ENCODE measurements at regions not wholly inside any gene's neighbourhood (a gene's known extent, or its start where the extent isn't known, plus 50 kb on each side); places are given as distances from the start of the nearest gene placed in this dataset.

GRCh38 chr3:117404730-117405129, 695.2 kb downstream of the TUSC7 start:
- Mint-ChIP-seq H3K36me3 (no peaks in the 10 kb centered on the region), H3K4me1 (no peaks in the 10 kb centered on the region)
- intact Hi-C loops (cut with micrococcal nuclease) = no loop called here

GRCh38 chr3:117405359-117405758, 695.8 kb downstream of the TUSC7 start:
- ATAC-seq (no peak), DNase-seq (no peak)
- H3K27ac Mint-ChIP-seq = no peak overlapping the region
- H3K4me1 ChIP-seq (ENCODE audit: control insufficient read depth in 2 of 2, insufficient read depth in 2 of 2, low read length in 2 of 2) = no peaks in the 10 kb centered on the region
- CTCF ChIA-PET = no interaction called here
- no peaks in the 10 kb centered on the region for H3K36me3 Mint-ChIP-seq
- H3K9me3 ChIP-seq (ENCODE audit: control insufficient read depth in 2 of 3, low read length in 3 of 3) = no peaks in the 10 kb centered on the region
- H3K9me3 Mint-ChIP-seq = peaks cover 0 to 8% (median 0%) of the 10 kb centered on the region in 11 donors
- H3K27ac ChIP-seq (ENCODE audit: low read depth, low read length) = no peak overlapping the region
- H3K4me3 Mint-ChIP-seq = no peak overlapping the region
- intact Hi-C loops (cut with micrococcal nuclease) = no loop called here
- no peaks in the 10 kb centered on the region for H3K36me3 ChIP-seq (ENCODE audit: control insufficient read depth in 2 of 3, insufficient read depth in 3 of 3, low read length in 3 of 3)
- H3K4me1 Mint-ChIP-seq = no peaks in the 10 kb centered on the region
- no peaks in the 10 kb centered on the region for H3K27me3 Mint-ChIP-seq
- POLR2A ChIA-PET = no interaction called here
- H3K27me3 ChIP-seq (ENCODE audit: control insufficient read depth in 2 of 2, insufficient read depth in 2 of 2, low read length in 2 of 2) = no peaks in the 10 kb centered on the region
- no peak overlapping the region for H3K4me3 ChIP-seq (ENCODE audit: low read length)

More at GRCh38 chr3:117404730-117405129, 695.2 kb downstream of the TUSC7 start:
- CTCF ChIA-PET = no interaction called here
- Histone ChIP-seq H3K27me3 (ENCODE audit: control insufficient read depth in 2 of 2, insufficient read depth in 2 of 2, low read length in 2 of 2) (no peaks in the 10 kb centered on the region), H3K27ac (ENCODE audit: low read depth, low read length) (no peak overlapping the region), H3K9me3 (ENCODE audit: control insufficient read depth in 2 of 3, low read length in 3 of 3) (no peaks in the 10 kb centered on the region), H3K4me1 (ENCODE audit: control insufficient read depth in 2 of 2, insufficient read depth in 2 of 2, low read length in 2 of 2) (no peaks in the 10 kb centered on the region), H3K36me3 (ENCODE audit: control insufficient read depth in 2 of 3, insufficient read depth in 3 of 3, low read length in 3 of 3) (no peaks in the 10 kb centered on the region), H3K4me3 (ENCODE audit: low read length) (no peak overlapping the region)
- Mint-ChIP-seq H3K27me3 (no peaks in the 10 kb centered on the region), H3K27ac (no peak overlapping the region), H3K9me3 (peaks cover 0 to 8% (median 0%) of the 10 kb centered on the region in 11 donors), H3K4me3 (no peak overlapping the region)
- DNase-seq (no peak), ATAC-seq (no peak)
- POLR2A ChIA-PET = no interaction called here

DNA sequence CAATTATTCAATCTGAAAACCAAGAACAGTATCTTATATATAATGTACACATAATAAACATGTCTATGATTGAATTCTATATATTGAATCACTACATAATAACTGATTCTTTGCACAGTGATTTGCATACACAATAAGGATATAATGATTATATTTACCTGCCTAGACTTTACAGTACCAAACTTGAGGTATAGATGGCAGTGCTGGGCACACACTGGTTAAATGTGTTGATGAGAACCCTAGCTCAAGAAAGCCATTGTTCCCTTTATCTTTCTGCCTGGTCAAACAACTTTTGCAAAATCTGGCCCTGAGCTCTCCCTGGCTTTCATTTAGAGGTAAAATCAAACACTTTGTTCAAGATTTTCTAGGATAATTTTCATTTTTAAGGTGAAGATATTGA, 697.7 kb downstream of the TUSC7 start:
- CTCF ChIA-PET = no interaction called here
- no peak overlapping the region for H3K27ac Mint-ChIP-seq
- H3K9me3 Mint-ChIP-seq = peaks cover 0 to 8% (median 0%) of the 10 kb centered on the region in 11 donors
- intact Hi-C loops (cut with micrococcal nuclease) = no loop called here
- no peaks in the 10 kb centered on the region for H3K27me3 ChIP-seq (ENCODE audit: control insufficient read depth in 2 of 2, insufficient read depth in 2 of 2, low read length in 2 of 2)
- DNase-seq (no peak), ATAC-seq (no peak)
- H3K36me3 ChIP-seq (ENCODE audit: control insufficient read depth in 2 of 3, insufficient read depth in 3 of 3, low read length in 3 of 3) = no peaks in the 10 kb centered on the region
- H3K27me3 Mint-ChIP-seq = no peaks in the 10 kb centered on the region
- H3K27ac ChIP-seq (ENCODE audit: low read depth, low read length) = no peak overlapping the region
- no peaks in the 10 kb centered on the region for H3K9me3 ChIP-seq (ENCODE audit: control insufficient read depth in 2 of 3, low read length in 3 of 3)
- H3K4me1 Mint-ChIP-seq = no peaks in the 10 kb centered on the region
- H3K4me3 Mint-ChIP-seq = no peak overlapping the region
- H3K36me3 Mint-ChIP-seq = no peaks in the 10 kb centered on the region
- POLR2A ChIA-PET = no interaction called here
- H3K4me3 ChIP-seq (ENCODE audit: low read length) = no peak overlapping the region
- no peaks in the 10 kb centered on the region for H3K4me1 ChIP-seq (ENCODE audit: control insufficient read depth in 2 of 2, insufficient read depth in 2 of 2, low read length in 2 of 2)

GRCh38 chr3:117408811-117409210, 699.2 kb downstream of the TUSC7 start:
- Mint-ChIP-seq H3K4me3 (no peak overlapping the region), H3K4me1 (no peaks in the 10 kb centered on the region), H3K9me3 (peaks cover 0 to 8% (median 0%) of the 10 kb centered on the region in 11 donors), H3K27ac (no peak overlapping the region), H3K36me3 (no peaks in the 10 kb centered on the region), H3K27me3 (no peaks in the 10 kb centered on the region)
- H3K36me3 ChIP-seq (ENCODE audit: control insufficient read depth in 2 of 3, insufficient read depth in 3 of 3, low read length in 3 of 3) = no peaks in the 10 kb centered on the region
- H3K27me3 ChIP-seq (ENCODE audit: control insufficient read depth in 2 of 2, insufficient read depth in 2 of 2, low read length in 2 of 2) = no peaks in the 10 kb centered on the region
- ATAC-seq (no peak), DNase-seq (no peak)
- ChIA-PET CTCF (no interaction called here), POLR2A (no interaction called here)
- H3K9me3 ChIP-seq (ENCODE audit: control insufficient read depth in 2 of 3, low read length in 3 of 3) = no peaks in the 10 kb centered on the region
- no peak overlapping the region for H3K4me3 ChIP-seq (ENCODE audit: low read length)
- H3K4me1 ChIP-seq (ENCODE audit: control insufficient read depth in 2 of 2, insufficient read depth in 2 of 2, low read length in 2 of 2) = no peaks in the 10 kb centered on the region
- no peak overlapping the region for H3K27ac ChIP-seq (ENCODE audit: low read depth, low read length)
- intact Hi-C loops (cut with micrococcal nuclease) = no loop called here

DNA sequence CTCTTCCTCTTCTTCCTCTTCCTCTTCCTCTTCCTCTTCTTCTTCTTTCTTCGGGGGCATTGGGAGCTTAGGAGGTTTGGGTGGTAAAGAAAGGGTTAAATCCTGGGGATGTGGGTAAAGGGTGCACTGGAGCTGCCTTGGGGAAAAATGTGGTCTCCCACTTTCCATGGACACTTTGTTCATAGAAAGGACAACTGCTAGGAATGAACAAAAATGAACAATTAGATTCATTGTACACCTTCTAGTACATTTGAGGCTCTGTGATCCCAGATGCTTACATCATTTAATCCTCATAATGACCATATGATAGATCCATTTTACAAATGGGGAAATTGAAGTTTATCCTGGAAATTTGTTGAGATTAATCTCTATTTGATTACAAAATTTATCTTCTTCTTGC, 699.7 kb downstream of the TUSC7 start:
- no peaks in the 10 kb centered on the region for H3K36me3 Mint-ChIP-seq
- DNase-seq (no peak), ATAC-seq (no peak)
- H3K9me3 ChIP-seq (ENCODE audit: control insufficient read depth in 2 of 3, low read length in 3 of 3) = no peaks in the 10 kb centered on the region
- POLR2A ChIA-PET = no interaction called here
- H3K27me3 Mint-ChIP-seq = no peaks in the 10 kb centered on the region
- intact Hi-C loops (cut with micrococcal nuclease) = no loop called here
- no peaks in the 10 kb centered on the region for H3K4me1 Mint-ChIP-seq
- H3K4me3 ChIP-seq (ENCODE audit: low read length) = no peak overlapping the region
- H3K27ac Mint-ChIP-seq = no peak overlapping the region
- H3K27me3 ChIP-seq (ENCODE audit: control insufficient read depth in 2 of 2, insufficient read depth in 2 of 2, low read length in 2 of 2) = no peaks in the 10 kb centered on the region
- H3K4me3 Mint-ChIP-seq = no peak overlapping the region
- peaks cover 0 to 9% (median 0%) of the 10 kb centered on the region in 11 donors for H3K9me3 Mint-ChIP-seq
- no peaks in the 10 kb centered on the region for H3K36me3 ChIP-seq (ENCODE audit: control insufficient read depth in 2 of 3, insufficient read depth in 3 of 3, low read length in 3 of 3)
- H3K27ac ChIP-seq (ENCODE audit: low read depth, low read length) = no peak overlapping the region
- H3K4me1 ChIP-seq (ENCODE audit: control insufficient read depth in 2 of 2, insufficient read depth in 2 of 2, low read length in 2 of 2) = no peaks in the 10 kb centered on the region
- CTCF ChIA-PET = no interaction called here

- H3K27ac Mint-ChIP-seq = no peak overlapping the region
- Histone ChIP-seq H3K27ac (ENCODE audit: low read depth, low read length) (no peak overlapping the region), H3K4me1 (ENCODE audit: control insufficient read depth in 2 of 2, insufficient read depth in 2 of 2, low read length in 2 of 2) (no peaks in the 10 kb centered on the region), H3K27me3 (ENCODE audit: control insufficient read depth in 2 of 2, insufficient read depth in 2 of 2, low read length in 2 of 2) (no peaks in the 10 kb centered on the region), H3K4me3 (ENCODE audit: low read length) (no peak overlapping the region), H3K9me3 (ENCODE audit: control insufficient read depth in 2 of 3, low read length in 3 of 3) (no peaks in the 10 kb centered on the region), H3K36me3 (ENCODE audit: control insufficient read depth in 2 of 3, insufficient read depth in 3 of 3, low read length in 3 of 3) (no peaks in the 10 kb centered on the region)
- CTCF ChIA-PET = no interaction called here
- ATAC-seq (no peak), DNase-seq (no peak)
- H3K9me3 Mint-ChIP-seq = peaks cover 0 to 15% (median 0%) of the 10 kb centered on the region in 11 donors
- no peaks in the 10 kb centered on the region for H3K36me3 Mint-ChIP-seq
- no peaks in the 10 kb centered on the region for H3K4me1 Mint-ChIP-seq
- POLR2A ChIA-PET = no interaction called here
- H3K4me3 Mint-ChIP-seq = no peak overlapping the region
- intact Hi-C loops (cut with micrococcal nuclease) = no loop called here
- H3K27me3 Mint-ChIP-seq = no peaks in the 10 kb centered on the region
Observed at GRCh38 chr3:117409701-117410459, 700.3 kb downstream of the TUSC7 start.

DNA sequence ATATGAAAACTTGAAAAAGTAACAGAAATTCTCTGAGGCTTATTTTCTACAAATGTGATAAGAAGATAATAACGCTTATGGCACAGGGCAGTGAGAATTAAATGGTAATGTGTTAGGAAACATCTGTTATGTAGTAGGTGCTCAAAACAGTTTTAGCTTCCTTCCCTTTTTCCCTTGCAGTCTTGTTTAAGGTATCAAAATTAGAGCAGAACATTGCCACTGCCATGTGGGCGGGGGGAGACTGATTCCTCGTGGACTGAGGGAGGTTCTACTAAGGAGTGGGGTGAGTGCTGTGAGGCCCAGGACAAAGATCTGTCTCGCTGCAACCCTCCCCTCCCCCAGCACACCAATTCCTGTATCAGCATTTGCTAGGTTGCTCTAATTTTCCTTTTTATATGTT, 702.4 kb downstream of the TUSC7 start:
- DNase-seq (no peak), ATAC-seq (no peak)
- H3K27ac Mint-ChIP-seq = no peak overlapping the region
- intact Hi-C loops (cut with micrococcal nuclease) = no loop called here
- no peaks in the 10 kb centered on the region for H3K36me3 Mint-ChIP-seq
- no peak overlapping the region for H3K4me3 ChIP-seq (ENCODE audit: low read length)
- no peaks in the 10 kb centered on the region for H3K27me3 ChIP-seq (ENCODE audit: control insufficient read depth in 2 of 2, insufficient read depth in 2 of 2, low read length in 2 of 2)
- no peaks in the 10 kb centered on the region for H3K36me3 ChIP-seq (ENCODE audit: control insufficient read depth in 2 of 3, insufficient read depth in 3 of 3, low read length in 3 of 3)
- H3K4me1 Mint-ChIP-seq = no peaks in the 10 kb centered on the region
- H3K27ac ChIP-seq (ENCODE audit: low read depth, low read length) = no peak overlapping the region
- CTCF ChIA-PET = no interaction called here
- H3K4me3 Mint-ChIP-seq = no peak overlapping the region
- H3K4me1 ChIP-seq (ENCODE audit: control insufficient read depth in 2 of 2, insufficient read depth in 2 of 2, low read length in 2 of 2) = no peaks in the 10 kb centered on the region
- peaks cover 0 to 14% (median 0%) of the 10 kb centered on the region in 11 donors for H3K9me3 Mint-ChIP-seq
- POLR2A ChIA-PET = no interaction called here
- no peaks in the 10 kb centered on the region for H3K27me3 Mint-ChIP-seq
- no peaks in the 10 kb centered on the region for H3K9me3 ChIP-seq (ENCODE audit: control insufficient read depth in 2 of 3, low read length in 3 of 3)

Data from naive thymus-derived CD4-positive, alpha-beta T cell (primary cell).